ENCODE measurements at regions not wholly inside any gene's neighbourhood (a gene's known extent, or its start where the extent isn't known, plus 50 kb on each side); places are given as distances from the start of the nearest gene placed in this dataset.

- DNase-seq = no peak
Observed at GRCh38 chr7:81648716-81649115, 121.1 kb downstream of the HGF start.

- no peak for DNase-seq
Observed at GRCh38 chr7:81645435-81645834, 124.4 kb downstream of the HGF start.

GRCh38 chr7:81641873-81642272, 128.0 kb downstream of the HGF start:
- DNase-seq = no peak

- no peak for DNase-seq
Observed at GRCh38 chr7:81638198-81638597, 131.6 kb downstream of the HGF start.

- DNase-seq = no peak
Observed at GRCh38 chr7:81637534-81637933, 132.3 kb downstream of the HGF start.

- no peak for DNase-seq
Observed at GRCh38 chr7:81632418-81632817, 137.4 kb downstream of the HGF start.

GRCh38 chr7:81630600-81630999, 139.2 kb downstream of the HGF start:
- DNase-seq = no peak

GRCh38 chr7:81629702-81630101, 140.1 kb downstream of the HGF start:
- DNase-seq = no peak

- DNase-seq = no peak
Observed at GRCh38 chr7:81628951-81629350, 140.9 kb downstream of the HGF start.

- no peak for DNase-seq
Observed at GRCh38 chr7:81627536-81628287, 142.1 kb downstream of the HGF start.

GRCh38 chr7:81626008-81626407, 143.8 kb downstream of the HGF start:
- no peak for DNase-seq

- no peak for DNase-seq
Observed at GRCh38 chr7:81624650-81625631, 144.9 kb downstream of the HGF start.

GRCh38 chr7:81624021-81624592, 145.7 kb downstream of the HGF start:
- no peak for DNase-seq

GRCh38 chr7:81623251-81623855, 146.5 kb downstream of the HGF start:
- no peak for DNase-seq

GRCh38 chr7:81621893-81622292, 148.0 kb downstream of the HGF start:
- no peak for DNase-seq

GRCh38 chr7:81618396-81619014, 151.3 kb downstream of the HGF start:
- no peak for DNase-seq

- no peak for DNase-seq
Observed at GRCh38 chr7:81616951-81617350, 152.9 kb downstream of the HGF start.

- DNase-seq = no peak
Observed at GRCh38 chr7:81611805-81612204, 158.0 kb downstream of the HGF start.

GRCh38 chr7:81611040-81611439, 158.8 kb downstream of the HGF start:
- DNase-seq = no peak

GRCh38 chr7:81608748-81609382, 161.0 kb downstream of the HGF start:
- no peak for DNase-seq

GRCh38 chr7:81607987-81608386, 161.9 kb downstream of the HGF start:
- no peak for DNase-seq

All from activated CD4-positive, alpha-beta T cell treated with anti-CD3 and anti-CD28 coated beads, Interleukin-10, Interleukin-2, amounts not matched to agents 100 ng/mL and 50 ng/mL, durations not matched to agents 16 hours and 8 hours (primary cell).